H1 (cell line): ENCODE measurements at regions not wholly inside any gene's neighbourhood (a gene's known extent, or its start where the extent isn't known, plus 50 kb on each side); places are given as distances from the start of the nearest gene placed in this dataset.

Experiments
- CTCF ChIA-PET: fragments of 300-600 bp; sonication (Branson Sonifier 250); formaldehyde crosslinking; loops from one replicate; lab custom pipeline; 2021; ENCODE audit not compliant: partially characterized antibody; lab: Charles Lee
- POLR2A ChIA-PET: fragments of 300-600 bp; sonication (Branson Sonifier 250); formaldehyde crosslinking; loops from one replicate; lab custom pipeline; 2021; ENCODE audit warnings: inconsistent platforms; ENCODE audit not compliant: partially characterized antibody; lab: Charles Lee
- DNase-seq, 2 experiments: peaks; one replicate each; pipeline versions ENCODE4 v3.0.0 to v3.0.0-alpha.2; 2010 to 2022; ENCODE audit warnings: low spot score in 2 of 2, low read depth in 1 of 2, mixed read lengths in 1 of 2
- FAIRE-seq: peaks from 2 replicates; lab custom pipeline; 2011; peaks lifted over from hg19 to GRCh38; lab: Jason Lieb, UNC
- H2AFZ ChIP-seq: 2 replicates; pipeline ENCODE4 v1.8.1; 2012; ENCODE audit warnings: low read length, inconsistent platforms
- H2AK5ac ChIP-seq: 2 replicates; pipeline ENCODE4 v1.6.1; 2013; ENCODE audit warnings: low read depth, low read length
- H2BK120ac ChIP-seq: replicated peaks from 2 replicates; pipeline ENCODE3; 2013; ENCODE audit warnings: low read depth, low read length, inconsistent platforms
- H2BK12ac ChIP-seq: 2 replicates; pipeline ENCODE4 v1.6.1; 2013; ENCODE audit warnings: low read depth, low read length
- H2BK15ac ChIP-seq: 2 replicates; pipeline ENCODE4 v1.6.1; 2013; ENCODE audit warnings: low read length
- H2BK20ac ChIP-seq: 2 replicates; pipeline ENCODE4 v1.6.1; 2013; ENCODE audit warnings: low read length
- H2BK5ac ChIP-seq: 2 replicates; pipeline ENCODE4 v1.6.1; 2013; ENCODE audit warnings: low read depth, low read length
- H3K14ac ChIP-seq: 2 replicates; pipeline ENCODE4 v1.6.1; 2013; ENCODE audit warnings: inconsistent platforms; ENCODE audit not compliant: insufficient read length
- H3K18ac ChIP-seq: 2 replicates; pipeline ENCODE4 v1.6.1; 2013; ENCODE audit warnings: low read length; ENCODE audit errors: extremely low read depth
- H3K23ac ChIP-seq: 2 replicates; pipeline ENCODE4 v1.6.1; 2013; ENCODE audit warnings: inconsistent platforms; ENCODE audit not compliant: insufficient read length
- H3K23me2 ChIP-seq: 2 replicates; pipeline ENCODE4 v1.6.1; 2013; ENCODE audit warnings: low read depth, low read length
- H3K27ac ChIP-seq: 2 replicates; pipeline ENCODE4 v1.6.1; 2011; ENCODE audit warnings: low read depth, low read length, inconsistent platforms
- H3K27me3 ChIP-seq, 4 experiments: replicated peaks in 1 of 4; 1 replicate in 1 of 4; 2 replicates in 3 of 4; pipeline versions ENCODE4 v1.6.1 to v1.8.1; 2011 to 2013; ENCODE audit warnings: low read length in 3 of 4, mild to moderate bottlenecking in 3 of 4, inconsistent platforms in 2 of 4, mixed read lengths in 2 of 4, moderate library complexity in 1 of 4; ENCODE audit not compliant: control insufficient read depth in 3 of 4, insufficient read depth in 3 of 4; ENCODE audit errors: extremely low read depth in 1 of 4
- H3K36me3 ChIP-seq, 4 experiments: 2 replicates each; pipeline versions ENCODE4 v1.6.1 to v1.8.1; 2011 to 2013; ENCODE audit warnings: mild to moderate bottlenecking in 4 of 4, low read length in 3 of 4, moderate library complexity in 2 of 4, control low read depth in 1 of 4, inconsistent platforms in 1 of 4; ENCODE audit not compliant: insufficient read depth in 4 of 4, control insufficient read depth in 2 of 4
- H3K4ac ChIP-seq: replicated peaks from 2 replicates; pipeline ENCODE3; 2013; ENCODE audit warnings: low read length, low read depth, mixed read lengths, inconsistent platforms; ENCODE audit not compliant: insufficient read length
- H3K4me1 ChIP-seq, 4 experiments: replicated peaks in 1 of 4; 1 replicate in 1 of 4; 2 replicates in 3 of 4; pipeline versions ENCODE4 v1.6.1 to v1.8.1; 2011 to 2013; ENCODE audit warnings: low read length in 3 of 4, inconsistent platforms in 2 of 4, mixed read lengths in 1 of 4; ENCODE audit not compliant: insufficient read depth in 4 of 4, control insufficient read depth in 3 of 4
- H3K4me2 ChIP-seq, 2 experiments: 2 replicates each; pipeline versions ENCODE4 v1.6.1 to v1.8.1; 2011 to 2013; ENCODE audit warnings: low read depth in 2 of 2, low read length in 2 of 2, control low read depth in 1 of 2, inconsistent platforms in 1 of 2, mild to moderate bottlenecking in 1 of 2; ENCODE audit not compliant: insufficient read depth in 1 of 2
- H3K4me3 ChIP-seq, 4 experiments: fragments of 200-600, 300-600 bp in 1 of 4; sonication (generic), shearing (Covaris generic), sonication (Bioruptor Twin) in 1 of 4; 2 replicates each; pipeline versions ENCODE4 v1.5.1 to v1.8.1; 2011 to 2016; ENCODE audit warnings: low read length in 4 of 4, low read depth in 3 of 4, control low read depth in 2 of 4, inconsistent platforms in 2 of 4, mild to moderate bottlenecking in 2 of 4, mixed read lengths in 1 of 4, moderate library complexity in 1 of 4; ENCODE audit not compliant: insufficient read depth in 2 of 4; ENCODE audit errors: extremely low read depth in 1 of 4
- H3K56ac ChIP-seq: replicated peaks from 2 replicates; pipeline ENCODE3; 2013; ENCODE audit warnings: low read depth, mild to moderate bottlenecking, mixed read lengths, low read length, inconsistent platforms; ENCODE audit not compliant: insufficient read length
- H3K79me1 ChIP-seq: 2 replicates; pipeline ENCODE4 v1.6.1; 2013; ENCODE audit warnings: low read depth, low read length, control low read depth
- H3K79me2 ChIP-seq, 2 experiments: 2 replicates each; pipeline versions ENCODE4 v1.6.1 to v1.8.1; 2012 to 2013; ENCODE audit warnings: low read length in 2 of 2, mild to moderate bottlenecking in 2 of 2, inconsistent platforms in 1 of 2; ENCODE audit not compliant: insufficient read depth in 2 of 2, control insufficient read depth in 1 of 2
- H3K9ac ChIP-seq, 4 experiments: replicated peaks in 1 of 4; 1 replicate in 1 of 4; 2 replicates in 3 of 4; pipeline versions ENCODE4 v1.6.1 to v1.8.1; 2011 to 2013; ENCODE audit warnings: low read depth in 3 of 4, low read length in 3 of 4, control low read depth in 2 of 4, mild to moderate bottlenecking in 2 of 4, moderate library complexity in 2 of 4, inconsistent platforms in 1 of 4; ENCODE audit errors: extremely low read depth in 1 of 4
- H3K9me3 ChIP-seq, 2 experiments: 2 replicates each; pipeline versions ENCODE4 v1.6.1 to v1.8.1; 2012 to 2013; ENCODE audit warnings: mild to moderate bottlenecking in 2 of 2, moderate library complexity in 2 of 2, control low read depth in 1 of 2, inconsistent platforms in 1 of 2, low read depth in 1 of 2, low read length in 1 of 2, mixed read lengths in 1 of 2; ENCODE audit not compliant: insufficient read depth in 2 of 2
- H4K20me1 ChIP-seq, 2 experiments: replicated peaks in 1 of 2; 2 replicates each; pipeline versions ENCODE3 to v1.8.1; 2011 to 2013; ENCODE audit warnings: inconsistent platforms in 2 of 2, low read length in 2 of 2, mild to moderate bottlenecking in 1 of 2; ENCODE audit not compliant: insufficient read depth in 2 of 2, control insufficient read depth in 1 of 2
- H4K5ac ChIP-seq: 2 replicates; pipeline ENCODE4 v1.6.1; 2013; ENCODE audit warnings: low read length, low read depth, mixed read lengths, inconsistent platforms; ENCODE audit not compliant: insufficient read length
- H4K8ac ChIP-seq: 2 replicates; pipeline ENCODE4 v1.8.0; 2013; ENCODE audit warnings: mild to moderate bottlenecking, moderate library complexity, low read length, inconsistent platforms; ENCODE audit not compliant: insufficient read depth; ENCODE audit errors: extremely low read depth
- H4K91ac ChIP-seq: replicated peaks from 2 replicates; pipeline ENCODE3; 2013; ENCODE audit warnings: low read length, mixed read lengths, inconsistent platforms; ENCODE audit not compliant: insufficient read length
- ASH2L ChIP-seq: fragments of 200-600, 300-600 bp; sonication (generic); IDR thresholded peaks from one replicate; pipeline ENCODE4 v1.7.1; 2017; ENCODE audit warnings: low read length
- CHD1 ChIP-seq: IDR thresholded peaks from 2 replicates; pipeline ENCODE4 v1.6.1; 2012; ENCODE audit warnings: low read depth, low read length, improper control_type of control experiment
- HDAC2 ChIP-seq, 2 experiments: fragments of 300-600 bp in 1 of 2; sonication (generic) in 1 of 2; IDR thresholded peaks; 2 replicates each; pipeline ENCODE4 v1.6.1; 2011 to 2012; ENCODE audit warnings: low read depth in 2 of 2, low read length in 2 of 2, mild to moderate bottlenecking in 2 of 2, moderate library complexity in 2 of 2, borderline replicate concordance in 1 of 2, inconsistent platforms in 1 of 2
- HDAC6 ChIP-seq: IDR thresholded peaks from one replicate; pipeline ENCODE4 v1.7.1; 2012; ENCODE audit warnings: low read depth, mild to moderate bottlenecking, inconsistent platforms, low read length, moderate library complexity
- MAFK ChIP-seq: IDR thresholded peaks from 2 replicates; pipeline ENCODE4 v1.6.1; 2012; ENCODE audit warnings: low read depth, mild to moderate bottlenecking, improper control_type of control experiment, low read length
- NANOG ChIP-seq: IDR thresholded peaks from 2 replicates; pipeline ENCODE4 v1.6.1; 2011; ENCODE audit warnings: low read length, low read depth, mild to moderate bottlenecking, inconsistent platforms; ENCODE audit not compliant: insufficient read depth, poor library complexity, severe bottlenecking
- RBBP5 ChIP-seq: IDR thresholded peaks from 2 replicates; pipeline ENCODE4 v1.7.1; 2012; ENCODE audit warnings: low read depth, mild to moderate bottlenecking, inconsistent platforms, low read length, moderate library complexity, borderline replicate concordance
- TBP ChIP-seq: IDR thresholded peaks from 2 replicates; pipeline ENCODE4 v1.6.1; 2011; ENCODE audit warnings: low read depth, low read length, improper control_type of control experiment
- TCF12 ChIP-seq: IDR thresholded peaks from 2 replicates; pipeline ENCODE4 v1.6.1; 2011; ENCODE audit warnings: low read depth, mild to moderate bottlenecking, low read length
- TEAD4 ChIP-seq: IDR thresholded peaks from 2 replicates; pipeline ENCODE4 v1.6.1; 2012; ENCODE audit warnings: low read depth, low read length, inconsistent platforms, mixed read lengths
- WGBS, 2 experiments: shearing (Covaris generic) in 1 of 2; methylation state at CpG; one replicate each; pipeline versions ENCODE4 v1.1.6 to v1.1.7; 2013 to 2015; ENCODE audit warnings: low lambda C conversion rate in 2 of 2, mixed read lengths in 2 of 2, inconsistent platforms in 1 of 2, low coverage in 1 of 2, missing lambda C conversion rate in 1 of 2; ENCODE audit not compliant: insufficient replicate concordance in 2 of 2, insufficient coverage in 1 of 2, insufficient read length in 1 of 2; ENCODE audit errors: extremely low coverage in 1 of 2, missing lambda C conversion rate in 1 of 2; 5-methylcytosine and 5-hydroxymethylcytosine counted together

GRCh38 chr11:8826139-8826786 lies 84.7 kb upstream of the AKIP1 start:
- peaks cover 0 to 19% (median 14%) of the 10 kb centered on the region in 4 experiments; a peak in 6 of 7 replicates for H3K4me1 ChIP-seq
- peak overlapping the region; percentile 2; the same call in 1 of the 2 replicates for H2BK12ac ChIP-seq
- FAIRE-seq (peak; percentile 78), DNase-seq (no peak)
- peak overlapping the region; percentile 70 for H4K91ac ChIP-seq
- H3K79me2 ChIP-seq = no peaks in the 10 kb centered on the region
- no peak overlapping the region for H4K5ac ChIP-seq
- ChIA-PET POLR2A (interaction anchor here (0.8 to 2.2 kb wide), 11 partner anchors 8 to 222 kb away, joined by 3 to 7 read pairs (median 4); a partner anchor contains a TSS), CTCF (interaction anchor here (0.8 to 3.0 kb wide), 13 partner anchors 10 to 187 kb away, joined by 3 to 12 read pairs (median 3); a partner anchor contains a TSS)
- no peaks in the 10 kb centered on the region for H3K9me3 ChIP-seq
- no peak overlapping the region for H3K23ac ChIP-seq
- H2BK15ac ChIP-seq = no peak overlapping the region
- H3K4me2 ChIP-seq = peak overlapping the region; percentile 2 to 14; a peak in 2 of 4 replicates
- no peak overlapping the region; a peak in 1 of 8 replicates for H3K4me3 ChIP-seq
- peaks cover 4% of the 10 kb centered on the region; the same call in 1 of the 2 replicates for H3K23me2 ChIP-seq
- H2AK5ac ChIP-seq = no peak overlapping the region
- H2BK120ac ChIP-seq = no peak overlapping the region
- no peaks in the 10 kb centered on the region for H3K79me1 ChIP-seq
- H3K27me3 ChIP-seq = no peaks in the 10 kb centered on the region
- no peak overlapping the region for H2AFZ ChIP-seq
- H3K18ac ChIP-seq = no peak overlapping the region
- H4K20me1 ChIP-seq = peaks cover 0 to 3% of the 10 kb centered on the region in 2 experiments
- no peaks in the 10 kb centered on the region for H3K36me3 ChIP-seq
- WGBS, 2 experiments = 58% methylated on average over 6 of the region's 6 CpGs; no CpG with 5 or more reads in 1 of the 2 experiments
- H3K4ac ChIP-seq = no peak overlapping the region
- H3K56ac ChIP-seq = no peak overlapping the region
- H2BK5ac ChIP-seq = no peak overlapping the region
- H3K27ac ChIP-seq = no peak overlapping the region
- H2BK20ac ChIP-seq = peak overlapping the region; percentile 66; the same call in 1 of the 2 replicates
- H3K14ac ChIP-seq = no peak overlapping the region
- no peak overlapping the region for H3K9ac ChIP-seq
- no peak overlapping the region for H4K8ac ChIP-seq
- no peak for TF ChIP-seq TBP
- peak; percentile 70 to 71; a peak in 2 of 4 replicates for TF ChIP-seq HDAC2 (IDR thresholded peaks at IDR 0.05; ENCODE audit: borderline replicate concordance in 1 of 2, low read depth in 2 of 2, low read length in 2 of 2)
- no peak for TF ChIP-seq MAFK
- peak; percentile 19 for TF ChIP-seq NANOG
- TF ChIP-seq ASH2L = peak; percentile 55
- no peak for TF ChIP-seq CHD1
- no peak for TF ChIP-seq HDAC6
- peak; percentile 53; the same call in 1 of the 2 replicates for TF ChIP-seq TEAD4
- peak; percentile 53; the same call in 1 of the 2 replicates for TF ChIP-seq TCF12
- TF ChIP-seq RBBP5 = no peak
